ENCODE measurements at regions not wholly inside any gene's neighbourhood (a gene's known extent, or its start where the extent isn't known, plus 50 kb on each side); places are given as distances from the start of the nearest gene placed in this dataset.
"Not testable (repeated sequence)": the region's sequence is repeated elsewhere in the genome, so short reads cannot be mapped to it uniquely, and the experiment has no call there.

DNA sequence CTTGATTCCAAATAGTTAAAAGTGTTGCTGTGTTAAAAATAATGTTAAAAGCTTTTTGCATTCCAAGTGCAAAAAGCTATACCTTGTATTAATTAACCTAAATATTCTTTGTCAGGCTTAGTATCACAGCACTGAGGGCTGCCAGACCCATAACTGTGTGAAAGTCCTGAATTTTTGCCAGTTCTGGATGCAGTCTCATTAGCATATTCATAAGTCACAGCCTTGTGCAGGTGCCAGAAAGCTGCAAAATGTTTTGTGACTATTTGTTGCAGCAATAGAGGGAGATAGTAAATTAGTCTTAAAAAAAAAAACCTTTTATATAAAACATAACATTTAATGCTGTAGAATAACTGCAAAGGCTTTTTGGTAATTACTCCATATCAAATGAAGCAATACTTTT lies 56.6 kb downstream of the SLITRK1 start:
- no peak for DNase-seq

DNA sequence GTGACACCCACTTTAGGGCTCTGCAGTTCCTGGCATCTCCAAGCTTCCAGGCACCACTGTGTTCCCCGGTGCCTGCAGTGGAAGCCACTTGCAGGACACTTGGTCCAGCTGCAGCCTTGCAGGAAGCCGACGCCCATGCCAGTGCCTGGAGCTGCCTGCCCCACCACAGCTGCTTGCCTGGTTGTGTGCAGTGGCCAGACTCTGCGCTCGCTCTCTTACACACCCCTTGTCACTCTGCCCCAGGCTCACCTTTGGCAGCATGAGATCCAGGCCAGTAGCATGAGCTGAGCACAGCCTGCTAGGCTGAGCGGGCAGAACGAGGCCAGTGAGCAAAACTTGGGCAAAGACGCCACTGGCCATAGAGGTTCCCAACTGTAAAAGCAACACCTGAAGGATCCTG lies 57.7 kb downstream of the SLITRK1 start:
- DNase-seq: no peak

DNA sequence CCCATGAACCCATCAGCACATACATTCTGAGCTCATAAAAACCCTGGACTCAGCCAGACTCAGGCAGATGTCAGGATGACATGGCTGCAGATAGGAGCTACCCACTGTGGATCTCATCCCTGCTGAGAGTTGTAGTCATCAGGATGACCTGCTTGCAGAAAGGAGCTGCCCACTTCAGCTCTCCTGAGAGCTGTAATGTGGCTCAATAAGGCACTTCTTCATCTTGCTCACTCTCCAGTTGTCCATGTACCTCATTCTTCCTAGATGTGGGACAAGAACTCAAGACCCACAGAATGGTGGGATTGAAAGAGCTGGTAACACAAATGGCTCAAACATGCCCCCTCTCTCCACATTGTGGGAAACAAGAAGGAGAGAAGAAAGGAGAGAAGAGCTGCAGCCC lies 58.2 kb downstream of the SLITRK1 start:
- no peak for DNase-seq

DNA sequence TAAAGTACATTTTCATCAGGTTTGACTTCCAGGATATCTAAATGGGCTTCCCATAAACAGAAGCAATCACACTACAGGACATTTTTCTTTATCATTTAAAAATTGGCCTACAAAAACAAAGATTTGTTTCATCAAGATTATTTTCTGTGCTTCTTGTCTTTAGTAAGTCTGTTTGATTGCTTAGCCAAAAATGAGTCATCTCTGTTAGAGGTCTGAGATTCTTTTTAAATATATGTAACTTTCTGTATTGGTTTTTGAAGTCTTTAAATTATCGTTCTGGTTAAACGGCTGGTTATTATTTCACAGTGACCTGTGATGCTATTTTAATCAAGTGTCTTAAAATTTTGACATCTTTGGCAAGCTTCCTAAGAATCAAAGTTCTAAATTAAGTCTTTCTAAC lies 62.7 kb downstream of the SLITRK1 start:
- DNase-seq: no peak

DNA sequence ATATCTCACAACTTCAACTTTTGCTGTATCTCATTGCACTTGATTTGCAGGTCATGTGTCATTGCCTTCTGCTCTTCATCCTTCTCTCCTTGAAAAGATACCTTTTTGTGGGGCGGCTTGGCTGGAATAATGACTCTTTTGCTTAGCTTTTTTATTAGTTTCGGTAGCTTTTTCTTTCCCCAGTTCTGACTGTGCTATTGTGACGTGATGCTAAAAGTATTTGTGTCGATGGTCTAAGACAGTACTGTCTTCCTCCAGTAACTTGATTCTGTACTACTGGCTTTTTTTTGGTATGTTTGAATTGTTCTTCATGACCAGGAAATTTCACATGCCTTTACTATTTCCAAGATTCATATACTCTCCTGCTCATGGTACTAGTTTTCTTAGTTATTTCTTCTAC lies 63.1 kb downstream of the SLITRK1 start:
- no peak for DNase-seq

DNA sequence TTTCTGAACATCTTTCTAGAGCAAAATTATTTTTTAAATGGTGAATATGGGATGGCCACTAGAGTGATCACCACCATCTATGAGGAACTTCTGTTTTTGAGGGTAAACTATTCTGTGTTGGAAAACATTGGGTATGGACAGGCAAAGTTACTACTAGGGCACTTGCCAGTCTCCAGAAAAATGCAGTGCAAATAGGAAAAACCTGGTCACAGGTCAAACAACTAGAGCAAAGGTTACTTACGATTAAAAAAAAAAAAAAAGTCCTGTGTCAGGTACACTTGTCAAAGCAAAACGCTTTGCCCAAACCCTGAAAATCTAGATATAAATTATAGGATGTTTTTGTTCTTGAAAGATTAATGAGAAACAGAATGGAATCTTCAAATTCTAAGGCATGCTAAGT lies 66.2 kb downstream of the SLITRK1 start:
- DNase-seq: no peak

DNA sequence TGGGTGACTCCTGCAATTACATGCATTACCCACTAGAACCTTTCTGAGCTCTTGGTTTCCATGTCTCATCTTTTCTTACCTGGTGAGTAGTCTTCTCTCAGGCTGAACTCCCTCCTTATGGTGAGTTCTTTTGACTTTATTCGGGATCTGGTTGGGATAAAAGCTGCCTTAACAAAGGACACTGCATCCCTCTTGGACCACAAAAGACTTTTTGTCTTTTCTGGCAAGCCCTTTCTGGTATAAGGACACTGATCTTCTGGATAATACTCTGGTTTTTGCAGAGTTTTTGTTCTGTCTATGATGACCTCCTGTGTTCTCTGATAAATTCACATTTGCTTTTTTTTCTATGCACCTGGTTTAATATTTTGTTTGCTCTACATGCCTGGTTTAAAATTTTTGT lies 66.7 kb downstream of the SLITRK1 start:
- DNase-seq: no peak

DNA sequence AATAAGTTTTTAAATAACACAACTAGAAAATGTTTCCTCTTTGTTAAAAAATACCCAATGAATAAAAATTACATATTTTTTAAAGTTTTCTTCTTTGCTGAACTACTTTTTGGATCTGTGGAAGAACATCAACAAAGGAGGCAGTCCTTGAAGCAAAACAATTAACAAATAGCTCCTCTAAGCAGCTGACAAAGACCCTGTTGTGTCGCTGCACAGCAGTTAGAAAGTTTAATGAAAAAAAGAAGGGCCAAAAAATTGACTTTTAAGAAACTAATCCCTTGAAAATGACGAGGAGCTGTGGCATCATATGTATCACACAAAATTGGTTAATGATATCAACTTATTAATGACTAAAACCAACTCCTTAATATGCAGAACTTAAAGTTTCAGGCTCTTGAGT lies 72.1 kb downstream of the SLITRK1 start:
- no peak for DNase-seq

DNA sequence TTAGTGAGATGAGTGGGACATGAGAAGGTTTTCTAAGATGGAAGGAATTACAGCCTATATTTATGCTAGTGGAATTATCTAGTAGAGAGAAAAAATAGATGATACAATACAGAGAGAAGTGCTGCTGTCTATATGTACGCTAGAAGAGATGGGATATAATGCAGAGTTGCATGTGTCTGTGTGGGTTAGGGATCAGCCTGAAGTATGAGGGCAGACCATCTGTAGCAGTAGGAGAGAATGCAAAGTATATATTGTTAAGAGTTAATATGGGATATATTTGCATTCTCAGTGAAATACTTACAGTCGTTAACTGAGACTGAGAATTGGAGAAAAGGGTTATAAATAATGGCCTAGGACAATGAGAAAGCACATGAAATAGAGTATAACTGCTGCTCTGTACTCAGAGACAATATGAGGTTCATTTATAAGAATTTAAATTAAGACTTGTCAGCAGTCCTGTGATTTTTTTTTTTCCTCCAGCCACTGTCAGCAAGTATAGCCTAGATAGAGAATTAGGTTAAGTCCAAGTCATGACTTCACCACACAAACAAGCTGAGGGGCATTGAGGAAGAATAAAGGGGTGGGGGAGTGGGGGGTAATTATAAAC lies 77.8 kb downstream of the SLITRK1 start:
- DNase-seq: no peak

DNA sequence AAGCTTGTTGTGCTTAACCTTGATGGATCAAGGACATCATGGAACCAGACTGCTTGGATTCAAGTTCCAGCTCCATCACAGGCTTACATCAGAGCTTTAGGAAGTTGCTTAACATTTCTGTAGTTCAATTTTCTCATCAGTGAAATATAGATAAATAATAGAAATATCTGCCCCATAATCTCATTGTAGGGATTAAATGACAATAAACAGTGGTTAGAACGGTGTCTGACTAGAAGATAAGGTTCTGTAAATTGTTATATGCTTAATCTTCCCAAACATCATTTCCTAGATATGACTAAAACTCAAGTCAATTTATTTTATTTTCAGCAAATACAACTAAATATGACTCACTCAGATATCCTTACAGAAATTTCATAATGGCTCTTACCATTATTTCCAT lies 83.5 kb downstream of the SLITRK1 start:
- DNase-seq: no peak

DNA sequence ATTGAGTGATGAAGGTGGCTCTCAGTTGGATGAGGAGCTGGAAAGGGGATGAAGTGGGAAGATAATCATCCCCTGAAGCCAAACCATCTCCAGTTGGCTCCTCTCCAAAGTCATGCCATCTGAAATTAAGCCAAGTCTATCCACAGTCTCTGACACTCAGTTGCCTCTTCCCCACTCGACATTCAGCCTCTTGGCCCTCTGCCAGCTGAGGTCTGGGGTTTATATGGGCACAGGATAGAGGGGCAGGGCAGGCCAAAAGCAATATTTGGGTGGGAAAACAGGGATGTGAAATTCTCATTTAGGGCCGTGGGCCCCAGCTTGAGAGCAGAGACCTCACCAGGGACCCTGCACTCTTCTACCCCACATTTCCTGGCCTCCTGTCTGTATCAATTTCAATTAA lies 85.9 kb downstream of the SLITRK1 start:
- no peak for DNase-seq

DNA sequence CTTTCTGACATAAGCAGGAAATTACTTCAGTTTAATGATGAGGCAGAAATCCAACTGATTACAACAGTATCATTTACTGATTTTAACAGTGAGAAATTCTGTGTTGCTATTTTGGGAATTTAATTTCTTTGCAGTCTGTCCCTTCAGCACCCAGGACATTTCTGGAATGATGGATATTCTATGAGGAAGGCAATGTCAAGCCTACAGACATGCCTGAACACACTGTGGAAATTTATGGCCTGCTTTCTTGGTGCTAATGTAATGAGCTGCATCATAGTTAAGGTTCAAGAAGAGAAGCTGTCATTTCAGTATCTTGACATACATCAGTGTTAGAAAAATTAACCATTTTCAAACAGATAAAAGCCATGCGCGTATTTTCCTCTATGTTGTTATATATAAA lies 87.7 kb downstream of the SLITRK1 start:
- no peak for DNase-seq

DNA sequence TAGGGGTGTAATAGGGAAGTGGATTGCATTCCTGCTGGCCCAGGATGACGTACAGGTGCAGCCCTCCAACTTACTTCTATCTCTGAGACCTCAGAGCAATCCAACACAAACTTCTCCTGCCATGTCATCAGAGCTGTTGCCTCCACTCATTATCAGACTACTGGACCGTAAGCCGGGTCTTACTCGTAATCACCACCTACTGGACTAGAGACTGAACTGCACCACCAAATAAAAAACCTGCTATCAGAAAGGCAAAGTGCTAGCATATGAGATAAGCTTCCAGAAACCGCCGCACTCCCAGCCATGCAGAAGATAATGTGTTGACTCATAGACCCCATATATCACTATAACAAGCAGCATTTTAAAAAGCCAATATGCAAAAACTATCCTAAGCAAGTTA lies 102.0 kb downstream of the SLITRK1 start:
- no peak for DNase-seq

DNA sequence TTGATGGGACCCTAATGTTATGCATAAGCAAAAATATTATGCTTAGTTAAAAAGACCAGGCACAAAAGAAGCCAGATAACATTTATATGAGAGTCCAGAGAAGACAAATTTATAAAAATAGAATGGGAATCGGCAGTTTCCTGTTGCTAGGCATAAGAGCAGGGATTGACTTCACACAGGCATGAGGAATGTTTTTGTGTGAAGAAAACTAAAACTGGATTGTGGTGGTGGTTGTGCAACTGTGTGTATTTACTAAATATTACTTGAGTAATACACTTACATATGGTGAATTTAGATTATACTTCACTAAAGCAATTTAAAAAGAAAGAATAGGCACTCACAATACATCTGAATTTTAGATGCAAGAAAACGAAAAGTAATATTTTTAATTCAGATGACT lies 108.3 kb downstream of the SLITRK1 start:
- DNase-seq: no peak

DNA sequence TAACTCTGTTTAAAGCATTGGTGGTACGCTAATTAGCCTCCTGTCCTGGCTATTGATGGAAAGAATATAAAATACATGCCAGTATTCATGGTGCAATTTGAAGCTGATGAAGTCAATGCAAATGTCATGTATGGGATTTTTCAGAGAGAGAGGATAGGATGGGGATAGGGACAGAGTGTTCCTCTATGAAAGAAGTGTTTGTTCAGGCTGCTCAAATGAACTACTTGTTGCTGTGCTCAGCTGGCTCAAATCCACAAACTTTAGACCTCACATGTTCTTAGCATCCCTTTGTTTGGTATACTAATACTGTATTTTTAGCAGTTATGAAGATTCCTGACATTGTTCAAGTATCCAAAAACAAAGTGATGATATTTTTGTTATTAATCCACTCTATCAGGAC lies 116.5 kb downstream of the SLITRK1 start:
- no peak for DNase-seq

DNA sequence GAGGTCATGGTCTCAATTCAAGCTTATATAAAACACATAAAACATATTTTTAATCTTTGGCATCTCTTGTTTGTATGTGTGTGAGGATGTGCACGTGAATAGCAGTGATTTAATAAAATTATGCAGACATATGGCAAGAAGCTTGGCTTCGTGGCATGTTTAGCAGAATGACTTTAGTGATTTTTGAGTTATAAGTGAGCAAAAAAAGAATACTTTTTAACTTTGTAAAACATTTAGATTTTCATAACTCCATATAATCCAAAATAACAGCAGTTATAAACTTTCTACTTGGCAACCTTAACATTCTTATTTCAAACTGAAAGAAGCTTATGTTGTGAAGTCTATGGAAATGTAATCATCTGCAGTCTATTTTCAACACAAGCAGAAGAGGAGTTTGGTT lies 120.6 kb downstream of the SLITRK1 start:
- no peak for DNase-seq

DNA sequence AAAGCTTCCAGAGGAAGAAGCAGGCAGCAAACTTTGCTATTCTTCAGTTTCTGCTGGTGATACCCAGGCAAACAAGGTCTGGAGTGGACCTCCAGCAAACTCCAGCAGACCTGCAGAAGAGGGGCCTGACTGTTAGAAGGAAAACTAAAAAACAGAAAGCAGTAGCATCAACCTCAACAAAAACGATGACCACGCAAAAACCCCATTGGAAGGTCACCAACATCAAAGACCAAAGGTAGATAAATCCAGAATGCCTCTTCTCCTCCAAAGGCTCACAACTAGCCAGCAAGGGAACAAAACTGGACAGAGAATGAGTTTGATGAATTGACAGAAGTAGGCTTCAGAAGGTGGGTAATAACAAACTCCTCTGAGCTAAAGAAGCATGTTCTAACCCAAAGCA lies 127.1 kb downstream of the SLITRK1 start:
- not testable (repeated sequence) for DNase-seq

DNA sequence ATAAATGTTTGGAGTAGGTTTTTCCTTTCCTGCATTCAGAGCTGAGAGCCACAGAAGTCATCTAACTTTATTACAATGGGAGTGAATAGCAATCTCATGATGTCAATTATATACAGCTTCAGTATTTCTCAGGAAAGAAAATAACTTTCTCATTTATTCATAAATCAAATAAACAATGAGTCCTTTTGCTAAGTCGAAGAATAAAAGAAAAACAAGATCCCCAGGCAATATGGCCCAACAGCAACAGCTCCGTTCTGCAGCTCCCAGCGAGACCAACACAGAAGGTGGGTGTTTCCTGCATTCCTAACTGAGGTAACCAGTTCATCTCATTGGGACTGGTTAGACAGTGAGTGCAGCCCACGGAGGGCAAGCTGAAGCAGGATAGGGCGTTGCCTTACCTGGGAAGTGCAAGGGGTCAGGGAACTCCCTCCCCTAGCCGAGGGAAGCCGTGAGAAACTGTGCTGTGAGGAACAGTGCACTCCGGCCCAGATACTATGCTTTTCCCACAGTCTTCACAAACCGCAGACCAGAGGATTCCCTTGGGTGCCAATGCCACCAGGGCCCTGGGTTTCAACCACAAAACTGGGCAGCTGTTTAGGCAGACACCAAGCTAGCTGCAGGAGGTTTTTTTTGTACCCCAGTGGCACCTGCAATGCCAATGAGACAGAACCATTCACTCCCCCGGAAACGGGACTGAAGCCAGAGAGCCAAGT lies 128.2 kb downstream of the SLITRK1 start:
- no peak for DNase-seq

DNA sequence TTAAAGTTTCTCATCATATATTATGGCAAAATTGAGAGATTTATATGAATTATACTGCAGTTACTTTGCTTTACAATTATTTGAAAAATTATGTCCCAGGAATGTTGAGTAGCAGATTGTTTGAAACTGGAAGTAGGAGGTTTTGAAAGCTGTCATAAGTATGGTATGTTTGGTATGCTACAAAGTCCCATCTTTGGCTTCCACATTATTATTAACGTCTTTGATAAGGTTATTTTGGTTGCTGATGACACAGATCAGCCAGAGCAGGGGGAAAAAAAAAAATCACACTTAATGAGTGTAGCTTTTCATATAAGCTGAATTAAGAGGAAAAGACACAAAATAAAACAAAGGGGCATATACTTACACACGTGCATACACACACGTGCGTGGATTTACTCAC lies 130.1 kb downstream of the SLITRK1 start:
- DNase-seq: no peak

DNA sequence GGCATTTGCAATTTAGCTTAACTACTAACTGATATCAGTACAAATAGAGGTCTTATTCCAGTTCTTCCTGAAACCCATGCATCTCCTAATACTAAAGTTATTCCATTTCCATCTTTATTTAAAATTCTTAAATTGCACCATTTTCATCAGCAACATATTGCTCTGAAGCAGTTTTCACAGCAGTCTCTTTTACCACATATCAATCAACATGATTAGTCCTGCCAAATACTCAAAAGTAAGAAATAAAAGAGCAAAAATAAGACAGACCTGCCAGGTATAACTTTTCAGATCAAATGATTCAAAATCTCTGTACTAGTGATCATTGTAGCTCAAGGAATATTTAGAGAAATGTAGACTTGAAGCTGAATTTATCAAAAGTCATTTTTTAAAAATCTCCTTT lies 141.7 kb downstream of the SLITRK1 start:
- no peak for DNase-seq

DNA sequence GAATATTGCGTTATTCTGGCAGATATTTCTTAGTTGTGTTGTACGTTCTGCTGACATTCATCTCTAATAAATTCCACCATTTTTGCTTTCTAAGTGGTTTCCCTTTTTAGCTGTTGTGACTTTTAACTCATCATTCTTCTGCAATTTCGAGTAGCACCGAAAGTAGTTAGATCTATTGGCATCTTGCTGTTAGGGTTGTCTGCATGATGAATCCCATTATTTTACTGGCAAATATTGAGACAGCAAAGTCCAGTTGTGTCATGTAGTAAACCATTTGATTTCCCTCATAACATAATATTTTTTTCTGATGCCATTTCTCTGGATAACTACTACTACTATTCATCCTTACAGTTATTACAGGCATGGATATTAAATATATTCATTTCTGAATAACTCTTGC lies 143.9 kb downstream of the SLITRK1 start:
- no peak for DNase-seq

DNA sequence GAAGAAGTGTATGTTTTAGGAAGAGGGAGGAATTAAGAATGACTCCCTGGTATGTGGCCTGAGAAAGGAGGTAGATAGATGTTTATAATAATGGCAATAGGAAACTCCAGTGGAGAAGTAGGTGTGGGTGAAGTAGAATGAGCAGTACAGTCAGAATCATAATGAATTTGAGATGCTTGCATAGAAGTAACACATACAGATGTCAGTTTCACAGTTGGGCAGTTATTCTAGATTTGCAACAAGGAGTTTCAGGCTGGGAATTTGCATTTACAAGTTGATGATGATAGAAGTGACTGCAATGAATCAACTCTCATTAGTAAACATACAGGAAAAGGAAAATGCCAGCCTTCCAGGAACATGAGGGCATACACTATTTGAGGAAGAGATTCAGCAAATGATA lies 149.0 kb downstream of the SLITRK1 start:
- DNase-seq: no peak

DNA sequence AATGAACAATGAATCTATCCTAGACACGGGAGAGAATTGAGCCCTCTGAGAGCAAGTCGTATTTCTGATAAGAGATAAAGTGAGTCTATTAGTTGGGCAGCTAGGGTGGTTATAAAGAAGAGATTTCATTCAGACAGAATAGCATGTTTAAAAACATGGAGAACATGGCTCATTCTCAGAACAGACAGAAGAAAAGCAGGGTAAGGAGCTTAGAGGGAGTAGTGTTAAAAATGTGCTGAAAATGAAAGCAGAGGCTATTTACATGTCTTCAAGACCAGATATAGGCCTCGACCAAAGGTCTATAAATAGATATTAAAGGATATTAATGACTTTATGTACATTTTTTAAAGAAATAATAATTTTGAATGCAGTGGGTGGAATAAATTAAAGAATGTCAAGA lies 149.5 kb downstream of the SLITRK1 start:
- no peak for DNase-seq

DNA sequence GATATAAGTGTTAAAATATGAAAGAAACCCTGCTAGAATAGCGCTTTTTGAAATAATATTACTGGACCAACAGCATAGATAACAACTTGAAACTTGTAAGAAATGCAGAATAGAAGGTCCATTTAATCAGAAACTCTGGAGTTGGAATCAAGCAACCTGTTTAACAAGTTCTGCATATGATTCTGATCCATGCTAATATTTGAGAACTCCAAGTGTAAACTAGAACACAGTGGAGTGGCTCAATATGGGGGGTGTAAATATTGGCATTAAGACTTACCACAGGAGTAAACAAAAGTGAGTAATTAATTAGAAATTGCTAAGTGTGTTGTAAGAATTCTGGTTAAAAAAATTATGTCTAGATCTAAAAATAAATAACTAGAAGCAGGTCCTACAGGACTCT lies 151.2 kb downstream of the SLITRK1 start:
- no peak for DNase-seq

DNA sequence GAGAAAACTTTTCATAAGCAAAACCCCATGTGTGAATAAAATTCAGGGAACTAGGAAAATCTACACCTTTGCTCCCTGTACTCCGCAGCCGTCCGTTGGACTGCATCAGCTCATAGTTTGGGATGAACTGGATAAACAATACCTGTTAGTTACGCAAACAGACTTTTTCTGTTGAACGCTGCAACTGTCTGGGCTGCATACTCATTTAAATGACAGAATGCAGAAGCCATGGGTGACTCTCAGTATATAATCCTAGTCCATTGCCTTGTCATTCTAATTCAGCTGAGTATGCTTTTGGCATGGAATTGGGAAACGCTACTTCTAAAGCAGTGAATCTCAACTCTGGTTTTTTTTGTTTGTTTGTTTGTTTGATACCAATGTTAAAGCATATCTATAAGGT lies 151.6 kb downstream of the SLITRK1 start:
- DNase-seq: no peak
